Osteoblast (primary cell): ENCODE measurements at regions not wholly inside any gene's neighbourhood (a gene's known extent, or its start where the extent isn't known, plus 50 kb on each side); places are given as distances from the start of the nearest gene placed in this dataset.

Experiments used
- DNase-seq: peaks from one replicate; pipeline ENCODE4 v3.0.0; 2011; ENCODE audit warnings: low spot score, mixed read lengths; ENCODE audit not compliant: insufficient read length; ENCODE audit errors: missing footprints
- H2AFZ ChIP-seq: 2 replicates; pipeline ENCODE4 v1.6.0; 2011; ENCODE audit warnings: mild to moderate bottlenecking, low read length
- H3K27ac ChIP-seq: 2 replicates; pipeline ENCODE4 v1.5.1; 2011; ENCODE audit warnings: mild to moderate bottlenecking, low read depth, low read length, moderate library complexity
- H3K27me3 ChIP-seq: 2 replicates; pipeline ENCODE4 v1.6.0; 2012; ENCODE audit warnings: mild to moderate bottlenecking, control low read depth, inconsistent platforms, low read length, moderate library complexity; ENCODE audit not compliant: insufficient read depth
- H3K36me3 ChIP-seq: 2 replicates; pipeline ENCODE4 v1.5.1; 2011; ENCODE audit warnings: mild to moderate bottlenecking, low read length, control low read depth, moderate library complexity; ENCODE audit not compliant: insufficient read depth
- H3K4me1 ChIP-seq: 2 replicates; pipeline ENCODE4 v1.5.1; 2011; ENCODE audit warnings: mild to moderate bottlenecking, low read length, control low read depth, moderate library complexity; ENCODE audit not compliant: insufficient read depth
- H3K4me2 ChIP-seq: 2 replicates; pipeline ENCODE4 v1.6.0; 2011; ENCODE audit warnings: mild to moderate bottlenecking, low read length; ENCODE audit not compliant: insufficient read depth
- H3K4me3 ChIP-seq: fragments of 200-600 bp; sonication (generic); 3 replicates; pipeline ENCODE4 v1.5.1; 2012; ENCODE audit warnings: mild to moderate bottlenecking, low read length, inconsistent platforms; ENCODE audit not compliant: insufficient read depth
- H3K79me2 ChIP-seq: 2 replicates; pipeline ENCODE4 v1.6.0; 2012; ENCODE audit warnings: mild to moderate bottlenecking, low read length, control low read depth, inconsistent platforms; ENCODE audit not compliant: insufficient read depth
- H3K9me3 ChIP-seq: 2 replicates; pipeline ENCODE4 v1.5.1; 2011; ENCODE audit warnings: low read depth, low read length, control low read depth
- H4K20me1 ChIP-seq: 2 replicates; pipeline ENCODE4 v1.6.0; 2012; ENCODE audit warnings: mild to moderate bottlenecking, low read length, control low read depth; ENCODE audit not compliant: insufficient read depth
- CTCF ChIP-seq: IDR thresholded peaks from 2 replicates; pipeline ENCODE4 v1.5.1; 2011; ENCODE audit warnings: mild to moderate bottlenecking, low read depth, low read length, moderate library complexity; ENCODE audit errors: extremely low read depth

DNA sequence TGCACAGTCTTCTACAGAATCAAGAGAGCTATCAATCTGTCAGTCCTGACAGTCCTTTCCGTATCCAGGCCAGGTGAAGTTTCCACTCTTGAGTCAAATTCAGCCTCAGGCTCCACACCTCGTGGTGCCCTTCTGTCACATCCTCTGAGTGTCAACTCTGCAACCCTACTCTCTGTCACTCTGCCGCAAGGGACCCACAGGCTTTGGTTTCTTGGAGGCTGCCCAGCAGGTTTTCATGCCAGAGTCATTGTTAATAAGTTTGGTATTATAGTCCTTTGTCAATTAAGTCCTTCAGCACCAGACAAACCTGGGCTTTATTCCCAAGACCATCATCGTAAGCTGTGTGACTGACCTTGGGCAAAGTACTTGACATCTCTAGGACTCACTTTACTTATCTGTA, 83.4 kb upstream of the KLHL13 start:
- Histone ChIP-seq H3K4me3 (no peak overlapping the region), H3K4me2 (no peak overlapping the region), H3K9me3 (no peaks in the 10 kb centered on the region), H3K27ac (no peak overlapping the region), H2AFZ (no peak overlapping the region), H3K27me3 (no peaks in the 10 kb centered on the region), H3K4me1 (no peaks in the 10 kb centered on the region), H3K36me3 (no peaks in the 10 kb centered on the region), H4K20me1 (no peaks in the 10 kb centered on the region), H3K79me2 (no peaks in the 10 kb centered on the region)
- no peak for DNase-seq
- TF ChIP-seq CTCF: no peak

- Histone ChIP-seq H3K36me3 (no peaks in the 10 kb centered on the region), H3K27me3 (no peaks in the 10 kb centered on the region)
Observed at GRCh38 chrX:118205421-118206395, 89.1 kb upstream of the KLHL13 start.

GRCh38 chrX:118207831-118208453, 91.3 kb upstream of the KLHL13 start:
- Histone ChIP-seq H3K27ac (no peak overlapping the region), H3K36me3 (no peaks in the 10 kb centered on the region), H4K20me1 (no peaks in the 10 kb centered on the region), H2AFZ (no peak overlapping the region), H3K4me2 (no peak overlapping the region), H3K79me2 (no peaks in the 10 kb centered on the region), H3K27me3 (no peaks in the 10 kb centered on the region), H3K9me3 (no peaks in the 10 kb centered on the region), H3K4me3 (no peak overlapping the region), H3K4me1 (no peaks in the 10 kb centered on the region)
- DNase-seq: no peak
- TF ChIP-seq CTCF: no peak

More at GRCh38 chrX:118205421-118206395, 89.1 kb upstream of the KLHL13 start:
- H3K79me2 ChIP-seq: no peaks in the 10 kb centered on the region
- DNase-seq: no peak
- no peak overlapping the region for H3K27ac ChIP-seq
- no peaks in the 10 kb centered on the region for H3K4me1 ChIP-seq
- no peak overlapping the region for H2AFZ ChIP-seq
- TF ChIP-seq CTCF: no peak
- H3K4me2 ChIP-seq: no peak overlapping the region
- no peak overlapping the region for H3K4me3 ChIP-seq
- H4K20me1 ChIP-seq: no peaks in the 10 kb centered on the region
- H3K9me3 ChIP-seq: no peaks in the 10 kb centered on the region

DNA sequence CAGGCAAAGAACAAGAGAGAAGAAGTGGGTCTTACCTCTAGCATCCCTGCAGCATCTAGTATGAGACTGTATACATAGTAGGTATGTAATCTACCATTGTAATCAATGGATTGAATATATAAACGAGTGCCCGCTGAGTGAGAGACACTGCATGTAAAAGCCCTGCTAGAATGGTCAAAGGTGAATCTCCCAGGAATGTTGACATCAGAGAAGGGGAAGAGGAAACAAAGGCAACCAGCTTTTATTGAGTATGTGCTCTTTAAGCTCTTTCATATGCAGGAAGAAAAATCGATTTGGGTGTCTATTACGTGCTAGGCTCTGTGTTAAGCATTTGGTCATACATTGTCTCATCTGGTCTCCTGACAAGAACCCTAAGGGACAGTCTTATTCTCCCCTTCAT, 91.9 kb upstream of the KLHL13 start:
- Histone ChIP-seq H3K9me3 (no peaks in the 10 kb centered on the region), H4K20me1 (no peaks in the 10 kb centered on the region), H3K27ac (no peak overlapping the region), H3K36me3 (no peaks in the 10 kb centered on the region), H2AFZ (no peak overlapping the region), H3K4me2 (no peak overlapping the region), H3K79me2 (no peaks in the 10 kb centered on the region), H3K4me1 (no peaks in the 10 kb centered on the region), H3K27me3 (no peaks in the 10 kb centered on the region), H3K4me3 (no peak overlapping the region)
- TF ChIP-seq CTCF: no peak
- DNase-seq: no peak
